Mucosa of rectum (tissue), 2 donors: ENCODE measurements at regions not wholly inside any gene's neighbourhood (a gene's known extent, or its start where the extent isn't known, plus 50 kb on each side); places are given as distances from the start of the nearest gene placed in this dataset.
"Not testable (repeated sequence)": the region's sequence is repeated elsewhere in the genome, so short reads cannot be mapped to it uniquely, and the experiment has no call there.

Experiments
- H3K27ac ChIP-seq, 2 donors: one replicate each; pipeline ENCODE4 v1.7.0; 2013; ENCODE audit warnings: inconsistent platforms in 2 of 2, low read depth in 2 of 2, low read length in 2 of 2
- H3K27me3 ChIP-seq, 2 donors: one replicate each; pipeline ENCODE4 v1.7.0; 2013; ENCODE audit warnings: low read length in 2 of 2; ENCODE audit not compliant: control insufficient read depth in 2 of 2, insufficient read depth in 2 of 2
- H3K36me3 ChIP-seq, 2 donors: one replicate each; pipeline ENCODE4 v1.7.0; 2013; ENCODE audit warnings: low read length in 2 of 2; ENCODE audit not compliant: control insufficient read depth in 2 of 2, insufficient read depth in 2 of 2
- H3K4me1 ChIP-seq, 2 donors: one replicate each; pipeline ENCODE4 v1.7.0; 2013; ENCODE audit warnings: low read length in 2 of 2, mild to moderate bottlenecking in 1 of 2; ENCODE audit not compliant: control insufficient read depth in 2 of 2, insufficient read depth in 2 of 2
- H3K4me3 ChIP-seq, 2 donors: one replicate each; pipeline ENCODE4 v1.7.0; 2013; ENCODE audit warnings: low read length in 2 of 2
- H3K9ac ChIP-seq, 2 donors: one replicate each; pipeline ENCODE4 v1.7.0; 2013; ENCODE audit warnings: low read length in 2 of 2, low read depth in 1 of 2, mild to moderate bottlenecking in 1 of 2
- H3K9me3 ChIP-seq, 2 donors: one replicate each; pipeline ENCODE4 v1.7.0; 2013; ENCODE audit warnings: low read length in 2 of 2; ENCODE audit not compliant: control insufficient read depth in 2 of 2
- donor health status: healthy.
- donor health status: Normal muscosa, but diverticular disease.

- Histone ChIP-seq H3K4me1 (no peaks in the 10 kb centered on the region), H3K36me3 (no peaks in the 10 kb centered on the region), H3K9ac (no peak overlapping the region), H3K27me3 (no peaks in the 10 kb centered on the region), H3K9me3 (peaks cover 0 to 4% of the 10 kb centered on the region in 2 donors), H3K4me3 (no peak overlapping the region), H3K27ac (no peak overlapping the region)
Observed at GRCh38 chr4:75195111-75195510, 262.2 kb downstream of the PARM1 start.

DNA sequence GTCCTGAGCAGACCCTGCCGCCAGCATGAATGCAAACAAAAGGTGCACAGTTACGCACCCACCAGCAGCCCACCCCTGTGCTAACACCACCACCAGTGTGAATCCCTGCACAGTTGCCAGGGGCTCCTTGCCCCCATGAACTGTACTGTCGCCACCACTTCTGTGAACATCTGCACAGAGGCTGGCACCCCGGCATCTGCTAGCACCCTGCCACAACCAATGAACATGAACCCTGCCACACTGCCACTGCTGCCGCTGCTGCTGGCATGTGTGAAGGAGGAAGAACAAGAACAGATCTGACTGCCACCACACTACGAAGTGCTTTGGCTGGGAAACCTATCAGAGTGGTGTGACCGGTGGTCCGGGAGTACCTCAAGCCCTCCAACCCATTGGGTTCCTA, 261.3 kb downstream of the PARM1 start:
- Histone ChIP-seq H3K27me3 (no peaks in the 10 kb centered on the region), H3K4me1 (no peaks in the 10 kb centered on the region), H3K9ac (no peak overlapping the region), H3K36me3 (no peaks in the 10 kb centered on the region), H3K4me3 (no peak overlapping the region), H3K27ac (no peak overlapping the region), H3K9me3 (peaks cover 0 to 4% of the 10 kb centered on the region in 2 donors)

DNA sequence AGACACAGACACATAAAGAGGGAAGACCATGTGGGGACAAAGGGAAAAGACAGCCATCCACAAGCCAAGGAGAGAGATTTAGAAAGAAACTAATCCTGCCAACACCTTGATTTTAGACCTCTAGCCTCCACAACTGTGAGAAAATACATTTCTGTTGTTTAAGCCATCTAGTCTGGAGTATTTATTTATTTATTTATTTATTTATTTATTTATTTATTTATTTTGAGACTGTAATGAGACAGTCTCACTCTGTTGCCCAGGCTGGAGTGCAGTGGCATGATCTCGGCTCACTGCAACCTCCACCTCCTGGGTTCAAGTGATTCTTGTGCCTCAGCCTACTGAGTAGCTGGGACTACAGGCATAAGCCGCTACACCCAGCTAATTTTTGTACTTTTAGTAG, 259.3 kb downstream of the PARM1 start:
- H3K4me1 ChIP-seq, H3K27ac ChIP-seq, H3K9ac ChIP-seq: not testable (repeated sequence)

GRCh38 chr4:75189711-75190335, 256.9 kb downstream of the PARM1 start:
- Histone ChIP-seq H3K36me3 (no peaks in the 10 kb centered on the region), H3K9ac (no peak overlapping the region), H3K4me3 (no peak overlapping the region), H3K9me3 (no peaks in the 10 kb centered on the region), H3K27ac (no peak overlapping the region), H3K4me1 (no peaks in the 10 kb centered on the region), H3K27me3 (no peaks in the 10 kb centered on the region)

More for the DNA sequence above, 259.3 kb downstream of the PARM1 start:
- not testable (repeated sequence) for H3K36me3 ChIP-seq, H3K9me3 ChIP-seq, H3K4me3 ChIP-seq, H3K27me3 ChIP-seq

DNA sequence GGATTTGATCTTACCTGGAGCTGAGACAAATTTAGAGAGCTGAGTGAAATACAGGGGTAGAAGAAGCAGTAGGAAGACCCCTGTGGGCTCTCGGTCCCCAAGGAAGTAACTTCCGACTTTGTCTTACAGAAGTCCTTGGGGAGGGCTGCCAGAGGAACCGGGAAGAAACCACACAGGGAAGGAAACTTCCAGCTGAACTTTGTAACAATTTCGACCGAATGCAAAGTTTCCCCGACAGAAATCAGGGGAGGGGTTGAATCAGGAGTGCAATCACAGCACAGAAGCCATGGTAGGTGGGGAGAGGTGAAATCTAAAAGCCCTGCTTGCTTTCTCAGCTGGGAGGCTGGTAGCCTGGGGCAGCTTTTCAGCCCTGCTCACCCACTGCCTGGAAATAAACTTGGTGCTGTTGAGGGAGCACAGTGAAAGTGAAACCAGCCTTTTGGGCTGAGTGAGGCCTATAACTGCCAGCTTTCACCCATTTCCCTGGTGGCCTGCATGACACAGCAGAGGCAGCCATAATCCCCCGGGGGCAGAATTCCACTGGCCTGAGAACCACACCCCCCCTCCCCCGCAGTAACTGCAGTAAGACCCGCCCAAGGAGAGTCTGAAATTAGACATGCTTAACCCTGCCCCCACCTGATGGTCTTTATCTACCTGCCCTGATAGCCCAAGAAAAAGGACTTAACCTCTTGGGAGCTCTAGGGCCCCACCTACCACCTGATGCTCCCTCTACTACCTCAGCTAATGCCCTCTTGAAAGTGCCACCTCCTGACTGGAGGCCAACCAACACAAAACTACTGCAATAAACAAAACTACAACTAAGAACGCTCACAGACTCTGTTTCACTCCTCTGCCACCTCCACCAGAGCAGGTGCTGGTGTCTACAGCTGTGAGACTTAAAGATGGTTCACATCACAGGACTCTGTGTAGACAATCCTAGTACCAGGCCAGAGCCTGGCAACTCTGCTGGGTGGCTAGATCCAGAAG, 248.2 kb downstream of the PARM1 start:
- H3K4me3 ChIP-seq = peak overlapping the region; percentile 63 to 68
- H3K9ac ChIP-seq = peak overlapping the region; percentile 54 to 69
- H3K27ac ChIP-seq = peak overlapping the region; percentile 76 to 78
- H3K4me1 ChIP-seq = peaks cover 0 to 14% of the 10 kb centered on the region in 2 donors
- no peaks in the 10 kb centered on the region for H3K36me3 ChIP-seq
- no peaks in the 10 kb centered on the region for H3K27me3 ChIP-seq
- H3K9me3 ChIP-seq = no peaks in the 10 kb centered on the region

DNA sequence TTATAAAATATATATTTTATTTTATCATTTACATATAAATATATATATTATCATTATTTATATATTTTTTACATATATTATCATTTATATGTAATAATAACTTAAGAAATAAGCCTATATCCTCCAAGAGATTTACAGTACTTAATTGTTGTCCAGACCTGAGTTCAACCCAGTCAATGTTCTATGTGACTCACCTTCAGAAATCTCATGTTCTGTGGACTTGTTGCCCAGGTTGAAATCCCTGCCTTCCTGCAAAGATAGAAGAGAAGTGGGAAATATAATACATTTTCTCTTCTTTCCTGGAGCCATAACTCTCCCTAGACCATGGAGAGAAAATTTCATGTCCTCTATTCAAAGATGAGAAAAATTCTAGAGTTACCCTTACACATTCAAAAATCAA, 247.3 kb downstream of the PARM1 start:
- Histone ChIP-seq H3K9ac (peak overlapping the region; percentile 54 to 69), H3K36me3 (no peaks in the 10 kb centered on the region), H3K4me1 (peaks cover 0 to 14% of the 10 kb centered on the region in 2 donors), H3K27me3 (no peaks in the 10 kb centered on the region), H3K4me3 (peak overlapping the region; percentile 63 to 68), H3K9me3 (no peaks in the 10 kb centered on the region), H3K27ac (peak overlapping the region; percentile 76 to 78)

DNA sequence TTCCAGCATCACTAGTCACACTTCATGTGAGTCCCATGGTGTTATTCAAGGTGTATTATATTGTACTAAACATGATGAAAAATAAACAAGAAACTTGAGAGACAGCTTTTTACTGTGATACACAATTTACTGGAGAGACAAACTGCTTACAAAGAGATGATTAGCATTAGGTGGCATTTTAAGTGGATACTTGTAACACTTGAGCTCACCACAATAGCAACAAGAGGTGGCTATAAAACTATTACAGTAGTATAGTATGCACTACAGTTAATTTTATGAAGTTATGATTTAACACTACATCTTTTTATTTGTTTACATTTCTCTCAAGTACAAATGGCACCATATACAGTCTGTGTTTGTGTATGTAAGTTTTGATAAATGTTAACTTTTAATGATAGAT, 246.6 kb downstream of the PARM1 start:
- Histone ChIP-seq H3K27ac (peak overlapping the region in 1 of 2 donors; percentile 7), H3K36me3 (no peaks in the 10 kb centered on the region)

GRCh38 chr4:75172551-75172950, 239.6 kb downstream of the PARM1 start:
- Histone ChIP-seq H3K27me3 (no peaks in the 10 kb centered on the region), H3K4me3 (no peak overlapping the region), H3K36me3 (no peaks in the 10 kb centered on the region), H3K4me1 (no peaks in the 10 kb centered on the region), H3K27ac (no peak overlapping the region), H3K9ac (no peak overlapping the region), H3K9me3 (no peaks in the 10 kb centered on the region)

More for the DNA sequence above, 246.6 kb downstream of the PARM1 start:
- no peaks in the 10 kb centered on the region for H3K9me3 ChIP-seq
- peaks cover 0 to 14% of the 10 kb centered on the region in 2 donors for H3K4me1 ChIP-seq
- peak overlapping the region in 1 of 2 donors; percentile 6 for H3K4me3 ChIP-seq
- H3K9ac ChIP-seq = no peak overlapping the region
- no peaks in the 10 kb centered on the region for H3K27me3 ChIP-seq

DNA sequence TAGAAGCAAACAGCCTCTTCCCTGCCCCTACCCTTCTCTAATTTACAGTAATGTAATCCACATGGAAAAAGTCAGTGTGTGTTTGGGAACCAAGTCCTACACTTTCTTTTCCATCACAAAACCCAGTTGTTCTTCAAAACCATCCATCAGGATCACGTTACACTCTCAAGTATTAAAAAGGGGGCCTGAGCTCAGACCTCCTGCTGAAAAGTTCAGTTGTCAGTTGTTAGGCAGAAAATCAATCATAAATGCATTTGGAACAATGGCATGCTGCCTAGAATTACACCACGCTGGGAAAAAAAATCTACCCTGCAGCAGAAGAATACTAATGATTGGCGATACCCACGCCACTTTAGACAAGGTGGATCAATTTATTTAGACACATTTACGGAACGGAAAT, 236.5 kb downstream of the PARM1 start:
- Histone ChIP-seq H3K9ac (no peak overlapping the region), H3K4me1 (no peaks in the 10 kb centered on the region), H3K36me3 (no peaks in the 10 kb centered on the region), H3K27ac (no peak overlapping the region), H3K27me3 (no peaks in the 10 kb centered on the region), H3K9me3 (no peaks in the 10 kb centered on the region), H3K4me3 (no peak overlapping the region)

DNA sequence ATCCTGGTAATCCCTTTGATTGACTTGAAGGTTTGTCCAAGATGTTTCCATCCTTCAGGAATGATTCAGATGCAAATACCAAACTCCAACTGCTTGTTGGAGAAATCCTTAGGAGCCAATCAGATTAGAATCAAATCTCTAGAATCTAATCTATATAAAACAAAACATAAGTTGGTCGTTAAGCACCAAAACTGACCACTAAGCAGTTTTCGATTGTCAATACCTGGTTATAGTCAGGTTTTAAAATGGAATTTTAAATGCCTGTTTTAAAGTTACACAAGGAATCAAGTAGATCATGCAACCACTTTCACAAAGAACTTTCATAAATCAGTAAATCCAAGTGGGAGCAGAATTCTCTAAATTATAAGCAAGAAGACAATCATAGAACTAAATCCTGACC, 236.1 kb downstream of the PARM1 start:
- Histone ChIP-seq H3K9ac (no peak overlapping the region), H3K4me3 (no peak overlapping the region), H3K36me3 (no peaks in the 10 kb centered on the region), H3K27me3 (no peaks in the 10 kb centered on the region), H3K27ac (no peak overlapping the region), H3K4me1 (no peaks in the 10 kb centered on the region), H3K9me3 (no peaks in the 10 kb centered on the region)
